Ecto neural progenitor cell (in vitro differentiated cells): ENCODE measurements at regions not wholly inside any gene's neighbourhood (a gene's known extent, or its start where the extent isn't known, plus 50 kb on each side); places are given as distances from the start of the nearest gene placed in this dataset.
"Not testable (repeated sequence)": the region's sequence is repeated elsewhere in the genome, so short reads cannot be mapped to it uniquely, and the experiment has no call there.

ENCODE experiments used
- DNase-seq: peaks from one replicate; pipeline ENCODE4 v3.0.0-alpha.2; 2018; ENCODE audit warnings: low spot score

DNA sequence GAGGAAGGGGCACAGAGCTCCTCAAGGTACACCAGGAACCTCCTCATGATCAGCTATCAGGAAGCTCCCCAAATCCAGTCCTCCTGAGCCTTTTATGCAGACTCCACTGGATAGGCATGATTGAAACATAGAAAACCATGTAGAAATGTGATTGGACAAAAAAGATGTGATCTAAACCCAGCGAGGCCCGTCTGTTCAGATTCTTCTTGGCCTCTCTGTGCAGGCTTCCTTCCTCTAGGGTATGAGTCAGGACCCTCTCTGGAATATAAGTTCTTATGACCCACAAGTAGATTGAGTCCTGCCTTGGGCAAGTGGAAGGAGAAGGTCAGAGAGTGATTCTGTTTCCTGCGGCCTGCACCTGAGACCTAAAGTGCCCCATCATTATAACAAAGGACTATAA lies 166.3 kb downstream of the PHLDA1 start:
- no peak for DNase-seq

DNA sequence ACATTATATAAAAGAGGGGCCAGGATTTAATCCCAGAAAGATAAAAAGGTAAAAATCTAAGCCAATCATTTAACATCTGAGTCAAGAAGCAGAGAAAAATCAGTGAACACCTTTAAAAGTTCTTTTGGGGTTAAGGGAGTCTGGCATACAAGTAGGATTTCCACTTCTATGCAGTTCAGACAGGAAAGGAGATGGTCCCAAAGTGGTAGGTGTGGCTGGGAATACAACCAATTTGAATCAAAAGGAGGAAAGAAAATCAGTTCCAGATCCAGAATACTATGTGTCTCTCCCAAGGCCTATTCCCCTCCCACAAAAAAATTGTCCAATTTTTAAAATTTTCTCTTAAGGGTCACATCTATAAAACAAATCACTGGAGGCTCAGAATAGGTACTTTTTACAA lies 167.4 kb downstream of the PHLDA1 start:
- no peak for DNase-seq

DNA sequence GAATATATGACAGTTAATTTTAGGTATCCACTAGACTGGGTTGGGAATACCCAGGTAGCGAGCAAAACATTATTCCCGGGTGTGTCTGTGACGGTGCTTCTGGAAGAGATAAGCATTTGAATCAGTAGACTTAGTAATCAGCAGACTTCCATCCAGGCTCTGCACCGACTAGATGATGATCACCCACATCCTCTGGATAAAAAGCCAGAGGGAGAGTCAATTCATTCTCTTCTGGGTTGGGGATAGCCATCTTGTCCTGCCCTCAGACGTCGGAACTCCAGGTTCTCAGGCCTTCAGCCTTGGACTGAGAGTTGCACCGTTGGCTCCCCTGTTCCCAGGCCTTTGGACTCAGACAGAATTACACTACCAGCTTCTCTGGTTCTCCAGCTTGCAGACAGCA lies 168.0 kb downstream of the PHLDA1 start:
- DNase-seq, result no peak

DNA sequence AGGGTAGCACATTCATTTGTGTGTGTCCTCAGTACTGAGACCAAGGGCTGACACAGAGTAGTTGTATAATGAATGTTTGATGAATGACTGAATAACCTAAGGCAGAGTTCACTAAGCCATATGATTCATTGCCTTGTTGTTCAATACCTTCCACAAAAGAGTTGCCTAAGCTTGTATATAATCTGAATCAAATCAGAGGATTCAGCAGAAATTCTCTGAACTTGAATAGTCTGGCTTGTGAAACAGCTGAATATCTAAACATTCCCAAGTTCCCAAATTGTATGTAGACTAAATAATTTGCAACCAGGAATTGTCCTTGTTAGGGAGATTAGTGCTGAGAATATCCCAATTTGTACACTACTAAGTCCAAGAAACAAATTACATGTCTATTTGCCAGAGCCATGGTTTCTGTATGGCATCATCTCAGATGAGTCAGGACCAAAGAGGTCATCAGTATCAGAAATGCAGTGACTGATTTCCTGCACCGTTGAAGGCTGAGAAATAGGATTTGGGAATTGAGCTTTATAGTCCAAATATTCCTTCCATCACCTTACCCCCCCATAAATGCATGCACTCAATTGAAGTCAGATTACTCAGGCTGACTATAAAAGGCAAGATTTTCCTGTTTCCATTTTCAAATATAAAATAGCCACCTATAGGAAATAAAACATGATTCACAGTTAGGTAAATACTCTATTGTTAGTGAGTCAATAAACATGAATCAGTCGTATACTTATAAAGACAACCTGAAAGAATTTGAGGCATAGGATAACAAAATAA lies 168.7 kb downstream of the PHLDA1 start:
- no peak for DNase-seq

DNA sequence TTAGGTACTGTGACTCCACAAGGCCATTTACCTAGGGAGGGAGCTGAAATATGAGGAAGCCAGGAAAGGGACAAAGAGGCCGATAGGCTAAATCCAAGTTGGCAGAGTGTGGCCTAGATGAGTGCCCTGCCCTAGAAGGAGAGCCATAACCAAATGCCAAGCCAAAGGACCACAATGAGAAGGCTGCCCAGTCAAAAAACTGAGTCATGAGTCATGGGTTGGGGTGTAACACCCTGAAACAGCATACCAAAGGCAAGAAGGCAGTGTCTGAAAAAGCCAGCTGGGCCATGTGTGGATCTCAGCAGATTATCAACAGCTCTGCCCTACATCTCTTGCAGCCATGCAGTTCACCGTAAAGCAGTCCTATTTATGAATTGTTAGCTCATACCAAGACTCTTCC lies 171.7 kb downstream of the PHLDA1 start:
- no peak for DNase-seq

DNA sequence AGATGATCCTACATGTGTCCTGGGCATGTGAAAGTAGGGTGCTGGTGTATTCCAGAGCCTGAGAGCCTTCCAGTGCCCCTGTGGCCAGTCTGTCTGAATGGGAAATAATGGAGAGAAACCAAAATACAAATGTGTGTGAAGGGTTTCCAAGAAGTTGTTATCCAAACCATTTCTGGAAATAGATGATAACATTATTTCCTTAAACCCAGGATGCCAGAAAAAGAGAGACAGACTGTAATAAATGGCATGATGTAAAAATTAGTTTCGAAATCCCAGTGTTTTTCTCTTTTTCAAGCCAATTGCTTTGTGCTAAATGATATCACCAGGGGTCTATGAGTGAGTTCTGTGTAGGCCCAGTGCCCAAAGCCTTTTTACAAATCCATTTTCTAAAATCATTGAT lies 175.3 kb downstream of the PHLDA1 start:
- no peak for DNase-seq

DNA sequence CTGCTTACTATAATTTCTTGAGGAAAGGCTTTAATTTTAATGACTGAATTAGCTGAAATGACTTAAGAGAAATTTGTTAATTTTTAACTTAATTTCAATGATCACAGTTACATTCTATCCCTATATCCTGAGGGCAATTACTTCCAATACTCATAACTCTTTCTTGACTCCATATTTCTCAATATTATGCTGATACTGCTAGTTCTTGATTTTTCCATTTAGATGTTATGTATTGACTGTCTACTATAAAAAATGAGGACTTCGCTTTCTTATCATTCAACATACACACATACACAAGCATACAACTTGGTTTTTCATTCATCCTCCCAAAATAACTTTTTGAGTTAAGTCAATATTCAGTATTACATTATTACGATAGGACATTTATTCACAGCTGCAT lies 176.2 kb downstream of the PHLDA1 start:
- DNase-seq, result no peak

DNA sequence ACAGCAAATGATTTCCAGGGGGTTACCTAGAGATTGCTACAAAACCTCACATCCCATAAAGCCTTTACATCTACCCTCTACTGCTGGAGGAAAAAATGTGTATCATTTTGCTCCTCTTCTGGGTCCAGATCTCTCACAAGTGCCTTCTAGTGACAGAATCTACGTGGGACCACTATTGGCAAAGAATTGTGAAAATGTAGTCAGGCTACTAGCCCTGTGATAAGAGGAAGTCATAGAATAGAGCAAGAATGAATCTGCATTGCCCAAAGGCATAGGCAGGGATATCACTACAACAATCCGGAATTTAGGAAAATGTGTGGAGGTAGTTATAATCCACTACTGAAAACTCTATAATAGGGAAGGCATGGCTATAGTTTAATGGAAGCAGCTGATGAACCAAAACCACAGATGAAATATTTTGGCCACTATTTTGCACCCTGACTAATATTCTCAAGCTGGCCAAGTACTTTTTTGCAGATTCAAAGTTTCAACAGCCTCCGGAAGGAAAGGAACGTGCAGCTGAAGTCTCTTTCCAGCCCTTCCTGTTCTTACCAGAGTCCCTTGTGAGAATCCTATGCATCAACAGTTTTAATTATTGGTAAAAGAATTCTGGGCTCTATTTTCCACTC lies 176.8 kb downstream of the PHLDA1 start:
- no peak for DNase-seq

DNA sequence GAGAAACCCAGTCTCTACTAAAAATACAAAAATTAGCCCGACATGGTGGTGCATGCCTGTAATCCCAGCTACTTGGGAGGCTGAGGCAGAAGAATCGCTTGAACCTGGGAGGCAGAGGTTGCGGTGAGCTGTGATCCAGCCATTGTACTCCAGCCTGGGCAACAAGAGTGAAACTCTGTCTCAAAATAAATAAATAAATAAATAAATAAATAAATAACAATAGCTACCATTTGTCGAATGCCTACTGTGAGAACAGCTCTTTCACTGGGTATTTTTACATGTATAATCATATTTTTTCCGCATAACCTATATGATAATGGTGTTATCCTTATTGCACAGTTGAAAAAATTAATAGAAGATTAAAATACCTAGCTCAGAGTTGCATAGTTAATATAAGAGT lies 177.4 kb downstream of the PHLDA1 start:
- not testable (repeated sequence) for DNase-seq

DNA sequence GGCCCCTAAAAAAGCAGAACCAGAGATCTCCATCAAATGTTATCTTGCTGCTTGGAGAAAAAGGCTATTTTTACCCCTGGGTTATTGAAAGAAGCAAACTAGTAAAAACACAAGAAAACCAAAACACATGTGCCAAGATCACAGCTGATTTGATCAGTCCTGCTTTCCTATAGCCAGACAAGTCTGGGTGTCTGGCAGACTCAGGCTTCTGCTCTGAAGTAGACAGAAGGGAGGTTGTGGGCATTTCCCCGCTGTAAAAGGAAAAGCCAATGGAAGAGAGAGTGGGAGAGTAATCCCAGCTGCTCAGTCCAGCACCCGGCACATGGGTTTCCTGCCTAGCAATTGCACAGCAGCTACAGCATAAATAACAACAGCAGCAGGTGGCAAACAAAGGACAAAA lies 177.9 kb downstream of the PHLDA1 start:
- no peak for DNase-seq

DNA sequence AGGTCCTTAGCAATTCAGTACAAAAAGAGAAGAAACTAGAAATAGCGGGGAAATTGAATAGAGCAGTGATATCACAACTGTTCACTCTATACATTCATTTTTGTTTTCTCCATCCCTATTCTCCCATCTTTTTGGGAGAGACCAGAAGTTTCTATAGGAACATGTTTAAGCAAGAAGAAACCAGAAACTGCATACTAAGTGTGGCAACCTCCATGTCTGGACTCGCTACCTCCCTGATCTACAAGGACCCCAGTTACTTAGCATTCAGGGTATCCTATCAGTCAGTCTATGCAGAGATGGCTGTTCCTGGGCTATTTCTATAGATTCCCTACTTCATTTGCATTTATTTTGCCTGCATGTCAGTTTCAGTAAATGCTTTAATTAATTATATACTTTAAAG lies 178.6 kb downstream of the PHLDA1 start:
- DNase-seq, result no peak

DNA sequence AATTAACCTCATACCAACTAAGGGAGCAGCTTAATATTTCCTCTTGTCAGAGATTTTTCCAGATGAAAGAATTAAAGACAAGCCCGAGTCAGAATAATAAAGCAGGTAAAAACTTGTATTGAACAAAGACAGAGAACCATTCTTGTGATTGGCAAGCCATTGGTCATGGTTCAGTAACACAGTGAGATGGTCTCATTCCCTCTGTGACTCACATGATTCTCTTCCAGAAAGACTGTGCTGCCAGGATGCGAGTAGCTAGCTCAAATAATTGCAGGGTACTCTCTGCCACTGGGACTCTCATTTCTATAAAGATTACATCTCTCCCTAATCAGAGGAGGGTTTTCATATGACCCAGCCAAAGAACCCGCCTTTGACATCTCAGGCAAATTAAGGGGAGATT lies 179.4 kb downstream of the PHLDA1 start:
- no peak for DNase-seq

DNA sequence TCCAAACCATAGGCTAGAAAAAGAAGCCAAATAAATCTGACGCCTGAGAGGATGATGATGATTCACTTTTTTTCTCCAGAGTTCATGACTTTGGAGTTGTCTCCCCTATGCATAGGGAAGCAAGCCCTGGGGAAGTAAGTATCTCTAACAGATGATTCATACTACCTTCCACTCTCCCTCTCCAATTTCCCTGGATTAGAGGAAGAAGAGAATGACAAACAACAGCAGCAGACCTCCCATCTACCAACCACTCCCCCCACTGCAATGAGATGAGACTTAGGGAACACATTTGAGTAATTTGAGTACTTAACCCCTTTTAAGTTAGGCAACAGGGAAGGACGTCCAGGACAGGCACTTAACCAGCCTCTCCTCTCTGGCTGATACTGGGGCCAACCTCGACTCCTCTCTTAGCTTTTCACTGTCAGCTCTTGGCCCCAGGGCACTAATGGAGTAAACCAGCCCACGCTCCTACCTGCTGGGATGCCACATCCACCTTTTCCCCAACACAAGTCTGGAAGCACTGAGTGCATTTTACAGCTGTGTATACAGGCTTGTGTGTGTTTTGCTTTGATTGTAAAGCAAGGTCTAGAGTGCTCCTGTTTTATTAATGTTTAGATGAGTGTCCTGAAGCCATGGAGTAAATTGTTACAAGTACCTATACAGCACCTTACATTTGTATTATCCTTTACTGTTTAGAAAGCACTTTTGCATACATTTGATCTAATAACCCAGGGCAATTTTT lies 180.7 kb downstream of the PHLDA1 start:
- no peak for DNase-seq

DNA sequence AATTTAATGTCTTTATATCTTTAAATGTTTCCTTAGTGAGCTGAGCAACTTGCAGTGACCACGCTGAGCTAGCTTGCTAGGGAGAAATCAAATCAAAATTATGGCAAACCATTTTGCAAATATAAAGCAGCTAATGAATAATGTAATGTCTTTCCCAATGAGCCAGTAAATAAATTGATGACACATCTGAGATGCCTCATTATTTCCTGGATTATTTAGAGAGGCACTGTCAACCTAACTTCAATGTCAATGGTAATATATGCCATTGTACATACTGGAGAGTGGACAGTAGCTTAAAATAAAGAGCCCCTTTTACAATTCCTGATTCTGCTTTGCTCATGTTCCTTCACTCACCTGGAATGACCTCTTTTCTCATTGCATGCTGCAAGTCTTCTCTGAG lies 182.6 kb downstream of the PHLDA1 start:
- DNase-seq, result no peak

DNA sequence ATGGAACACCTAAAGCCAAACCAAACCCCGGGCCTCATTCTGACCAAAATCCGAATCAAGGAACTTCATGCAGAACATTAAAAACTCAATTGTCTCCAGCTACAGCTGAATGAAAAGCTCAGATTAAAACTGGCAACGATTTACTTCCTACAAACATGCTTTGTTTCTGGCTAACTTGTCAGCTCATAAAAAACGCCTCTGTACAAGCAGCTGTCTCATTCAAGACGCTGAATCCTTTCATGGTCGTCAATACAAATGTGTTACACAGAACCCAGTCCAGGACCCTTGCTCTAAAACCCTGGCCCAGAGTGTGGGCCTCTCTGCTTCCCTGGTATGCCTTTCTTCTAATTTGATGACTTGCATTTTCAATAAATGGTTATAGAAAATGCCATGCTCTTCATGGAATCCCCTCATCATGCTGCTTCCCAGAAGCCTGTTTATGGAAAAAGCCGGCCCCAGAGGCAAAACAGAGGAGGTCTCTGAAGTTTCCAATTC lies 183.1 kb downstream of the PHLDA1 start:
- no peak for DNase-seq

DNA sequence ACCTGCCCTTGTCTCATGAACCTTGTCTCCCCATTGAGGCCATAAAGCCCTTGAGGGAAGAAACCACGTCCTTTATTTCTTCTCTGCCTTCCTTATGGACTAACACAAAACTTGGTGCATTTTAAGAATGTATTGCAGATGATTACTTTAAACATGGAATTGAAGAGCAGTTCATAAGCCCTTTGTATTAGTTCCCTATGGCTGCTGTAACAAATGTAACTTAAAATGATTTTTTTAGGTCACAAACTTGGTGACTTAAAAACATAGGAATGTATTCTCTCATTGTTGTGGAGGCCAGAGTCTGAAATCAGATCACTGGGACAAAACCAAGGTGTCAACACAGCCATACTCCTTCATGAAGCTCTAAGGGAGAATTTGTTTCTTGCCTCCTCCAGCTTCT lies 185.5 kb downstream of the PHLDA1 start:
- no peak for DNase-seq

DNA sequence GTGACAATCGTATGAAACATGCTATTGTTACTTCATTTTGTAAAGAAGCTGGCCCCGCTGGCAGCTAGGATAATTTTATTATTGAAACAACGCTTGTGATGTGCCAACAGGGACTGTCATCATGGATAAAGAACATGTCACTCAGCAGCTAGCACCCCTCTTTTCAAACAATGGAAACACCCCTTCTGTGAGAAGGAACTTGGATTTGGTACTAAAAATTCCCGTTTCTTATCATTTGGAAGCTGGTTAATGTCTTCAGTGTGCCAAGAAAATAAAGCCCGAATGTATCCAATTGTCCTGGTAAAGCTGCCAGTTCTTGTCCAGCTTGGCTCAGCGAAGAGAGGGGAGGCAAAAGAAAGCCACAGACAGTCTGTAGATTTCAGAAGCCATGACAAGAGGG lies 186.6 kb downstream of the PHLDA1 start:
- no peak for DNase-seq

DNA sequence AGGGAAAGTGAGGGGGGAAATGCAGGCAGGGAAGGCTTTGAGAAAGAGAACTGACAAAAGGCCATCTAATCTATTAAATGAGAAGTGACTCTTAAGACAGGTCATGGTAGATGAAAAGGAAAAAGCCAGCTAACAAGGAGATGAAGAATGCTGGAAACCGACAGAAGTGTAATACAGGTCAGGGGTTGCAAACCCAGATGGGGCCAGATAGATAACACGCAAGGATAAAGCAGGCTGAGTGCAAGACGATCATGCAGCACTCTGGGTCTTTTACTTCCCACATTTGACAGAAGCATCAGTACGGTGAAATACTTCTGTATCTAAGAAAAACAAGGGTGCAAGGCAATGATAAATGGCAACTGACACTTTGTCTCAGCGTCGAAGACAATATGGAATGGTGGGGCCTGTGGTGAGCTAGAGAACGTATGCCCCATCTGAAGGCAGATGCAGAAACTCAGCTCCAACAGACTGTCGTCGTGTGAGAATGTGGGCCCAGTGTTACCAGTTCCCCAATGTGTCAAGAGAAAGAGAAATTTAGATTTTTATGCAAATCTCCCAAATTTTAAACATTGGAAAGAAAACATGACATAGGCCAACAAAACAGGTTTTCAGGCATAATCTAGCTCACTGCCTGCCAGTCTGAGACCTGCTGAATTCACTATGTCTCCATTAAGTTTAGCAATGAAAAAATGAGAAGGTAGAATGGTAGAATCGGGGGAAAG lies 187.4 kb downstream of the PHLDA1 start:
- DNase-seq, result no peak

DNA sequence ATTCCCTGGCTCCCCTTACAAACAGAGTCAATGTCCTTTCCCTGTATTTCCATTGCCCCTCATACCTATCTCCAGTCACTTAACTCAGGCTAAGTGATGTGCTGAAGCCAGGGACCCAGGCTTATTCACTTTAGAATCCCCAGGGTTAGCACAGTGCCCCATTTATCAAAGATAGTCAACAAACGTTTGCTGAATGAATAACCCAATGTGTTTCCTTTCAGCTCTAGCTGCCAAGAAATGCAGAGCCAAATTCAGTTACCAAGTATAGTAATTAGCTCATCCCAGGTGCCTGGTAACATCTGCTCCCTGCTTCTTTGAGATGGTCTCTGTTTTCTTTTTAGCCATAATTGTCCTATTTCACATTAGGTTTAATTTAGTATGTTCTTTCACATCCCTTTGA lies 189.5 kb downstream of the PHLDA1 start:
- no peak for DNase-seq

DNA sequence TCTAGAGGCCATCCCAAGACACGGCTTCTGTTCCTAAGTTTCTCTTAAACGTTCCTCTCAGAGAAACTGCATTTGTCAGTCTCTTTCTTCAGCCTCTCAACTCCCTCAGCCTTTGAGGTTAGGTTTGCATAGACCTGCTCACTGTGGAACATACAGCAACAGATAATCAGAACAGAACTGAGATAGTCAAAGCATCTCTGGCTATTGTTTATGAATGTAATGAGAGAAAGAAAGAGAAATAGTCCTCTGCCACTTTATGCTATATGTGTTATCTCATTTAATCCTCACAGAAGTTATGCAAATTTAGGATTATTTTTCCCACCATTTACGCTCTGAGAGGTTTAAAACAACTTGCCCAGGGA lies 190.6 kb downstream of the PHLDA1 start:
- no peak for DNase-seq

DNA sequence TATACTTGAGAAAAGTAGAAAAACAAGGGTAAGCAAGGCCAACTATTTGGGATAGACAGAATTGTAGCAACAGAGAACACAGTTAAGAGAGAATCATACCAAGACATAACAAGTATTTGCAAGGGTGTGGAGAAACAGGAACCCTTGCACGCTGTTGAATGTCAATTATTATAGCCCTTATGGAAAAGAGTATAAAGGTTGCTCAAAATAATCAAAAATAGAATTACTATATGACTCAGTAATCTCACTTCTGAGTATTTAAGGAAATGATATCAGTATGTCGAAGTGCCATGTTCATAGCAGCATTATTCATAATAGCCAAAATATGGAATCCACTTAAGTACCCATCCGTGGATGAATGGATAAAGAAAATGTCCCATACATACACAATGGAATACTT lies 193.3 kb downstream of the PHLDA1 start:
- no peak for DNase-seq

DNA sequence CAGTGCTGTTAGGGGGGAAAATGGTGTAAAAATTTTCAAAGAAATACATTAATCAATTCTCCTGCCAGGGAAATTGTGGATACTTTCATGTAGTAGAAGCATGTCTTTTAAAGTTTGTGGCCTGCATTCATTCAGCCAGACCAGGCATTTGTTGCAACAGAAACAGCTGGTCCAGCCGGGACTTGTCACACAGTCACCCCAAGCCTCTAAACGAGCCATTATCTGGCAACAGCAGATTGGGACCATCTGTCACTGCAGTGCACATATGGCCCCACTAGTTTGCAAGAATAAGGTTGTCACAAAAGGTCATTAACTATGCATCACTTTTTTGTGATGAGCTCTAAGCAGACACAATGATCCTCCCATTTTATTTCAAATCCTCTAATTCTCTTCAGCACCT lies 193.9 kb downstream of the PHLDA1 start:
- no peak for DNase-seq

DNA sequence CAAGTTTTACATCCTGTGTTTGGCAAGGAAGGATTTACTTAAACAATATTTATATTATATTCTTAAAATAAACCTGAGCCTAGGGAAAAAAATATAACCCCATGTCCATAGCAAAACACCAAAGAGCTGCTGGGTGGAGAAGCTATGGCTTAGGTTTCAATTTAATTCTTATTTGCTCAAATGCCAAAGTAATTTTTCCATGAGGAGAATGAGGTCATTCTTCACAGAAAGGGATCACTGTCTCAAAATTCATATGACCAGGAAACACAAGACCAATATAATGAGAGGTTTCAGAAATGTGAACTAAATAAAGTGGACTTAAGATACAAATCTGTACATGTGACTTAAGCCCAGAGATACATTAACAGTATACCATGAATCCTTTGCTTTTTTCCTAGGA lies 195.0 kb downstream of the PHLDA1 start:
- DNase-seq, result no peak
